Osteoblast (primary cell): ENCODE measurements at regions not wholly inside any gene's neighbourhood (a gene's known extent, or its start where the extent isn't known, plus 50 kb on each side); places are given as distances from the start of the nearest gene placed in this dataset.

Experiments used
- DNase-seq: peaks from one replicate; pipeline ENCODE4 v3.0.0; 2011; ENCODE audit warnings: low spot score, mixed read lengths; ENCODE audit not compliant: insufficient read length; ENCODE audit errors: missing footprints
- H2AFZ ChIP-seq: 2 replicates; pipeline ENCODE4 v1.6.0; 2011; ENCODE audit warnings: mild to moderate bottlenecking, low read length
- H3K27ac ChIP-seq: 2 replicates; pipeline ENCODE4 v1.5.1; 2011; ENCODE audit warnings: mild to moderate bottlenecking, low read depth, low read length, moderate library complexity
- H3K27me3 ChIP-seq: 2 replicates; pipeline ENCODE4 v1.6.0; 2012; ENCODE audit warnings: mild to moderate bottlenecking, control low read depth, inconsistent platforms, low read length, moderate library complexity; ENCODE audit not compliant: insufficient read depth
- H3K36me3 ChIP-seq: 2 replicates; pipeline ENCODE4 v1.5.1; 2011; ENCODE audit warnings: mild to moderate bottlenecking, low read length, control low read depth, moderate library complexity; ENCODE audit not compliant: insufficient read depth
- H3K4me1 ChIP-seq: 2 replicates; pipeline ENCODE4 v1.5.1; 2011; ENCODE audit warnings: mild to moderate bottlenecking, low read length, control low read depth, moderate library complexity; ENCODE audit not compliant: insufficient read depth
- H3K4me2 ChIP-seq: 2 replicates; pipeline ENCODE4 v1.6.0; 2011; ENCODE audit warnings: mild to moderate bottlenecking, low read length; ENCODE audit not compliant: insufficient read depth
- H3K4me3 ChIP-seq: fragments of 200-600 bp; sonication (generic); 3 replicates; pipeline ENCODE4 v1.5.1; 2012; ENCODE audit warnings: mild to moderate bottlenecking, low read length, inconsistent platforms; ENCODE audit not compliant: insufficient read depth
- H3K79me2 ChIP-seq: 2 replicates; pipeline ENCODE4 v1.6.0; 2012; ENCODE audit warnings: mild to moderate bottlenecking, low read length, control low read depth, inconsistent platforms; ENCODE audit not compliant: insufficient read depth
- H3K9me3 ChIP-seq: 2 replicates; pipeline ENCODE4 v1.5.1; 2011; ENCODE audit warnings: low read depth, low read length, control low read depth
- H4K20me1 ChIP-seq: 2 replicates; pipeline ENCODE4 v1.6.0; 2012; ENCODE audit warnings: mild to moderate bottlenecking, low read length, control low read depth; ENCODE audit not compliant: insufficient read depth
- TF ChIP-seq, protein P1 (sequence below): IDR thresholded peaks from 2 replicates; pipeline ENCODE4 v1.5.1; 2011; ENCODE audit warnings: mild to moderate bottlenecking, low read depth, low read length, moderate library complexity; ENCODE audit errors: extremely low read depth

DNA sequence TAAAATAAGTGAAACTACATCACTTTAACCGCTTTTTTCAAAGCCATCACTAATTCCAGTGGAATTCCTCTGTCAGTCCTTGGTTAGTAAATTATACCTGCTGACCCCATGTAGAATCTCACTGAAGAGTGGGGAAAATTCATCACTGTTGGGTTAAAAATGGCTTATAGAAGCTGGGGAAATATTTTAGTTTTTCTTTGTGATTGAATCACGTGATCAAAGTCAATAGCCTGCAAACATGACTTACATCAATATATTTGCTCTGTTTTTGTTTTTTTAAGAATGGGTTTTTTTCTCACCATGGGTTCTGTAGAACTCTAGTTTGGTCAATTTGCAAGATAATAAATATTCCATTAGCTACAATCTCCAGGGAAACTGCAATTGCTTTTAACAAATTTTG is 445.2 kb upstream of the FAM47C start:
- H3K79me2 ChIP-seq, result no peaks in the 10 kb centered on the region
- H2AFZ ChIP-seq, result no peak overlapping the region
- H3K9me3 ChIP-seq, result peaks cover 2% of the 10 kb centered on the region
- TF ChIP-seq, protein P1, sequence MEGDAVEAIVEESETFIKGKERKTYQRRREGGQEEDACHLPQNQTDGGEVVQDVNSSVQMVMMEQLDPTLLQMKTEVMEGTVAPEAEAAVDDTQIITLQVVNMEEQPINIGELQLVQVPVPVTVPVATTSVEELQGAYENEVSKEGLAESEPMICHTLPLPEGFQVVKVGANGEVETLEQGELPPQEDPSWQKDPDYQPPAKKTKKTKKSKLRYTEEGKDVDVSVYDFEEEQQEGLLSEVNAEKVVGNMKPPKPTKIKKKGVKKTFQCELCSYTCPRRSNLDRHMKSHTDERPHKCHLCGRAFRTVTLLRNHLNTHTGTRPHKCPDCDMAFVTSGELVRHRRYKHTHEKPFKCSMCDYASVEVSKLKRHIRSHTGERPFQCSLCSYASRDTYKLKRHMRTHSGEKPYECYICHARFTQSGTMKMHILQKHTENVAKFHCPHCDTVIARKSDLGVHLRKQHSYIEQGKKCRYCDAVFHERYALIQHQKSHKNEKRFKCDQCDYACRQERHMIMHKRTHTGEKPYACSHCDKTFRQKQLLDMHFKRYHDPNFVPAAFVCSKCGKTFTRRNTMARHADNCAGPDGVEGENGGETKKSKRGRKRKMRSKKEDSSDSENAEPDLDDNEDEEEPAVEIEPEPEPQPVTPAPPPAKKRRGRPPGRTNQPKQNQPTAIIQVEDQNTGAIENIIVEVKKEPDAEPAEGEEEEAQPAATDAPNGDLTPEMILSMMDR, result no peak
- no peaks in the 10 kb centered on the region for H3K27me3 ChIP-seq
- no peak for DNase-seq
- H3K4me3 ChIP-seq, result no peak overlapping the region
- no peak overlapping the region for H3K4me2 ChIP-seq
- H3K36me3 ChIP-seq, result no peaks in the 10 kb centered on the region
- no peaks in the 10 kb centered on the region for H4K20me1 ChIP-seq
- H3K27ac ChIP-seq, result no peak overlapping the region
- no peaks in the 10 kb centered on the region for H3K4me1 ChIP-seq

DNA sequence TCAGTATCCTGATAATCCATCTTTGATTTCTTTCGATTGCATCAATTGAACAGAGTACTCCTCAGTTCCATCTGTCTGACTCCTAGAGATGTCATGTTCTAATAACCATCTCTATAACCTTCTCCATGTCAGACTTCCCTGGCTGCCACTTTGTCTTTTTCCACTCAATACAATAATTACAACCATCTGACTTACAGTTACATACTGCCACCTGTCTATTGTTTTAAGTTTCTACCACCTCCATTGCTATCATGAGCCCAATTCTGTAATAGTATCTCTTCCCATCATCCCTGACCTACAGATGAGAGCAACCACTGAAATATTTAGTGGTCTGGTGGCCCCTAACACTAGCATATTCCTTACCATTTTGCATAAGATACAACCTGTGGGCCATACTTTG is 439.2 kb upstream of the FAM47C start:
- DNase-seq, result no peak
- H3K27me3 ChIP-seq, result no peaks in the 10 kb centered on the region

DNA sequence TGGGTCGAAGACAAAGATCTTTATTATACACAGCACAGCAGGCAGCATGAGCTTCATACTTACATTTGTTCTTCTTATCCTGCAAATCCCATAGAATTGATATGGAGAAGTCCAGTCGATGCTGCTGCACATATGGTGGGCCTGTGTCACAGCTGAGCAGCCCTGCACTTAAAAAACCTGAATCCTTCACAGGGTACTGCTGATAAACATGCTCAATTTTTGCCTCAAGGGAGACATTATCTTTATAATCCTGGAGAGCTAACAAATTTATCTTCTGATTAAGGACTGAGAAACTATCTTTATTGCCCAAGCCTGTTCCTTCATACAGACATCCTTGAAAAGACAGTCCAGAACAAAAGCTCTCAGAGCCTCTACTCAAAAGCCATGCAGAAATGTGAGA is 434.4 kb upstream of the FAM47C start:
- no peak for DNase-seq
- Histone ChIP-seq H3K36me3 (no peaks in the 10 kb centered on the region), H3K27ac (no peak overlapping the region), H3K9me3 (no peaks in the 10 kb centered on the region), H3K4me3 (no peak overlapping the region), H4K20me1 (no peaks in the 10 kb centered on the region), H3K4me1 (no peaks in the 10 kb centered on the region), H3K4me2 (no peak overlapping the region), H3K27me3 (no peaks in the 10 kb centered on the region), H3K79me2 (no peaks in the 10 kb centered on the region), H2AFZ (no peak overlapping the region)
- TF ChIP-seq, protein P1, result no peak

More for the DNA sequence above, 439.2 kb upstream of the FAM47C start:
- no peaks in the 10 kb centered on the region for H3K36me3 ChIP-seq
- H3K4me2 ChIP-seq, result no peak overlapping the region
- H3K9me3 ChIP-seq, result no peaks in the 10 kb centered on the region
- no peak overlapping the region for H3K27ac ChIP-seq
- no peaks in the 10 kb centered on the region for H4K20me1 ChIP-seq
- no peak overlapping the region for H3K4me3 ChIP-seq
- H2AFZ ChIP-seq, result no peak overlapping the region
- no peaks in the 10 kb centered on the region for H3K79me2 ChIP-seq
- no peaks in the 10 kb centered on the region for H3K4me1 ChIP-seq
- TF ChIP-seq, protein P1, result no peak

DNA sequence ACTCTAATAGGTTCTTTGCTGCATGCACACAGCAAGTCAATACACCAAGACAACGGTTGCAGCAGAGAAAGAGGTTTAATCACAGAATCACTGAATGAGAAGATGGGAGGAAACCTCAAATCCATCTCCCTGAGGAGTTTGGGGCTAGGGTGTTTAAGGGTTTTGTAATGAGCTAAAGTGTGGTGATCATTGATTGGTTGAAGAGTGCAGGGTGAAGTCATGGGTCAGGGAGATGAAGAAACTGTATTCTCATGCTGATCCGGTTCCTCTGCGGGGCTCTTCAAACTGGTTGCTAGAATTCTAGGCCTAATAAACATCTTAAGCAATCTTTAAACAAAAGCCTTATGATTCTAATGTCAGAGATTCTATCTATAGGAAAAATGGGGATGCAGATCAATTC is 432.5 kb upstream of the FAM47C start:
- TF ChIP-seq, protein P1, result no peak
- Histone ChIP-seq H2AFZ (no peak overlapping the region), H3K79me2 (no peaks in the 10 kb centered on the region), H3K27me3 (no peaks in the 10 kb centered on the region), H3K4me1 (no peaks in the 10 kb centered on the region), H3K9me3 (no peaks in the 10 kb centered on the region), H3K4me2 (no peak overlapping the region), H3K27ac (no peak overlapping the region), H3K36me3 (no peaks in the 10 kb centered on the region), H4K20me1 (no peaks in the 10 kb centered on the region), H3K4me3 (no peak overlapping the region)
- DNase-seq, result no peak
